GM18505 (cell line): ENCODE measurements at regions not wholly inside any gene's neighbourhood (a gene's known extent, or its start where the extent isn't known, plus 50 kb on each side); places are given as distances from the start of the nearest gene placed in this dataset.
"Not testable (repeated sequence)": the region's sequence is repeated elsewhere in the genome, so short reads cannot be mapped to it uniquely, and the experiment has no call there.

Experiments used
- ATAC-seq: cut with Tn5 transposase; IDR thresholded peaks from one replicate; pipeline ENCODE4 v1.9.1; 2021; ENCODE audit not compliant: unreplicated experiment
- POLR2A ChIP-seq: IDR thresholded peaks from 4 replicates; pipeline ENCODE4 v1.6.1; 2011; ENCODE audit warnings: borderline replicate concordance; ENCODE audit not compliant: insufficient read depth, insufficient read length; ENCODE audit errors: extremely low read depth

GRCh38 chr6:60991427-60992028, 1294.5 kb downstream of the KHDRBS2 start:
- no peak for ATAC-seq
- TF ChIP-seq POLR2A, result no peak

- TF ChIP-seq POLR2A, result no peak
Observed at GRCh38 chr6:60952500-60952899, 1333.5 kb downstream of the KHDRBS2 start.

GRCh38 chr6:60950221-60950923, 1335.7 kb downstream of the KHDRBS2 start:
- ATAC-seq, result not testable (repeated sequence)

More at GRCh38 chr6:60952500-60952899, 1333.5 kb downstream of the KHDRBS2 start:
- no peak for ATAC-seq

- not testable (repeated sequence) for ATAC-seq
Observed at GRCh38 chr6:60947416-60947815, 1338.6 kb downstream of the KHDRBS2 start.

- ATAC-seq, result not testable (repeated sequence)
Observed at GRCh38 chr6:60944803-60945202, 1341.2 kb downstream of the KHDRBS2 start.

- ATAC-seq, result not testable (repeated sequence)
Observed at GRCh38 chr6:60935970-60936369, 1350.1 kb downstream of the KHDRBS2 start.

GRCh38 chr6:60919652-60920051, 1366.4 kb downstream of the KHDRBS2 start:
- not testable (repeated sequence) for ATAC-seq

GRCh38 chr6:60903860-60904259, 1382.2 kb downstream of the KHDRBS2 start:
- ATAC-seq, result not testable (repeated sequence)

- ATAC-seq, result not testable (repeated sequence)
Observed at GRCh38 chr6:60893374-60893773, 1392.7 kb downstream of the KHDRBS2 start.

- TF ChIP-seq POLR2A, result no peak
- ATAC-seq, result no peak
Observed at GRCh38 chr6:60891606-60892005, 1394.4 kb downstream of the KHDRBS2 start.

GRCh38 chr6:60877396-60877795, 1408.6 kb downstream of the KHDRBS2 start:
- not testable (repeated sequence) for ATAC-seq

GRCh38 chr6:60870779-60871178, 1415.2 kb downstream of the KHDRBS2 start:
- ATAC-seq, result not testable (repeated sequence)

GRCh38 chr6:60867548-60867947, 1418.5 kb downstream of the KHDRBS2 start:
- TF ChIP-seq POLR2A, result no peak
- no peak for ATAC-seq

- ATAC-seq, result not testable (repeated sequence)
Observed at GRCh38 chr6:60843175-60843982, 1442.6 kb downstream of the KHDRBS2 start.

- not testable (repeated sequence) for ATAC-seq
Observed at GRCh38 chr6:60830726-60831125, 1455.3 kb downstream of the KHDRBS2 start.

- ATAC-seq, result not testable (repeated sequence)
Observed at GRCh38 chr6:60822597-60822996, 1463.4 kb downstream of the KHDRBS2 start.

GRCh38 chr6:60818072-60818471, 1468.0 kb downstream of the KHDRBS2 start:
- not testable (repeated sequence) for ATAC-seq

- ATAC-seq, result not testable (repeated sequence)
Observed at GRCh38 chr6:60814784-60815183, 1471.2 kb downstream of the KHDRBS2 start.

GRCh38 chr6:60813897-60814596, 1472.0 kb downstream of the KHDRBS2 start:
- ATAC-seq, result not testable (repeated sequence)

GRCh38 chr6:60810216-60810615, 1475.8 kb downstream of the KHDRBS2 start:
- ATAC-seq, result not testable (repeated sequence)
